ENCODE measurements at regions not wholly inside any gene's neighbourhood (a gene's known extent, or its start where the extent isn't known, plus 50 kb on each side); places are given as distances from the start of the nearest gene placed in this dataset.

DNA sequence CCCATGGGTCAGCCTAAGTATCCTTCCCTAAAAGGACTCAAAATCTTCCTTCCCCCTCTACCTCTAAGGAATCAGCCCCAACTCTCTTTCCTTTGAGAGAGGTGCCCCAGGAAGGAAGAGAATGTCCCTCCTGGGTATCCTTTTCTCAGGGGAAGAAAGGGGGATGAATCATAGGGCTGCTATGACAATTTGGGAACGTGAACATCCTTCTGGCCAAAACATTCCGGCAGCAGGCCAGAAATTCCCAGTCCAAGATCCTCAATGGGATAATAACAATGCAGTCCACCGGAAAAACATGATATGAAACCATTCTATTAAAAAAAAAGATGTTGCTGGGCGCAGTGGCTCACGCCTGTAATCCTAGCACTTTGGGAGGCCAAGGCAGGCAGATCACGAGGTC, 50.8 kb upstream of the CACNA2D3 start:
- no peak for DNase-seq (ENCODE audit: low spot score)

GRCh38 chr3:54069961-54070360, 52.4 kb upstream of the CACNA2D3 start:
- no peak for DNase-seq (ENCODE audit: low spot score)

DNA sequence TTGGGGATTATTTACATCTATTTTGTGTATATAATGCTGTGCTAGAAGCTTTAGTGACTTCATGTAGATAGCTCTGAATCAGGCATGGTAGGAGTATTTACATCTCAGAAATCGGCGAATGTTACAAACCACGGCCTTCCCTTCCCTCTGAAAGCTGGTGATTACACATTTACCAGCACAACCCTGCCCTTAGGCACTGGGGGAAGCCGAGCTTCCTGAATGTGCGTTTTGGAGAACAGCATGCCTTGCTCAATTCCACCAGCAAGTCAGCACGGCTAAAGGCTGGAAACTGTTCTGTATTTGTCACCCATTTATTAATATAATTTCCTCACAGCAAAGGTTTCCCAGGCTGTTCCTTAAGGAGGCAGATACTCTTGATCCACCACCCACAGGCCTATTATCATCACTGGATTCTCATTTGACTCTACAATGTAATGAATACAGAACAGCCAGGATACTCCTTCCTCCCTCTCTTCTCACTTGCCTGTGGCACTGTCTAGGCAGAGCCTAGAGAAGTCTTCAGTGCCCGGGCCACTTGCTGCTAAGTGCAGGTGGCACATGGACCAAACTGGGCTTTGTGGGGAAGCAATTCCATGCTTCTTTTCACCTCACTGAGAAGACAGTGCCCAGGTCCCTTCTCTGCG, 55.2 kb upstream of the CACNA2D3 start:
- DNase-seq (ENCODE audit: low spot score), result no peak

- DNase-seq (ENCODE audit: low spot score), result no peak
Observed at GRCh38 chr3:54066253-54066652, 56.1 kb upstream of the CACNA2D3 start.

GRCh38 chr3:54065586-54065985, 56.8 kb upstream of the CACNA2D3 start:
- DNase-seq (ENCODE audit: low spot score), result no peak

DNA sequence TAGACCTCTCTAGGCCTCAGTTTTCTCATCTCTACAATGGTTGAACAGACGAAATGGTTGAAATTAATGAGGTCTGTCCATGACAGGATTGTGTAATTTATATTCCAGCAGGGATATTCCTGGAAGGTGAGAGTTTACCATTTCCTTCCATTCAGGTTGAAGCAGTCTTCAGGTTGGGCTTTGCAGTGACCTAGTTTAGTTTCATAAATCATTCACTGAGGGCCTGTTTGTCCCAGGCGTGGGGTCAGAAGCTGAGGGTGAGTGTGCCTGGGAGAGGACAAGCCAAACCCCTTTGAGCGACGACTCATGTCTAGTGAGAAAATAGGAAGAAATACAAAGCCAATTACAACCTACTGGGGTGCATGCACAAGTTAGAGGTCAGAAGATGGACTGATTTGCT, 57.2 kb upstream of the CACNA2D3 start:
- DNase-seq (ENCODE audit: low spot score), result no peak

DNA sequence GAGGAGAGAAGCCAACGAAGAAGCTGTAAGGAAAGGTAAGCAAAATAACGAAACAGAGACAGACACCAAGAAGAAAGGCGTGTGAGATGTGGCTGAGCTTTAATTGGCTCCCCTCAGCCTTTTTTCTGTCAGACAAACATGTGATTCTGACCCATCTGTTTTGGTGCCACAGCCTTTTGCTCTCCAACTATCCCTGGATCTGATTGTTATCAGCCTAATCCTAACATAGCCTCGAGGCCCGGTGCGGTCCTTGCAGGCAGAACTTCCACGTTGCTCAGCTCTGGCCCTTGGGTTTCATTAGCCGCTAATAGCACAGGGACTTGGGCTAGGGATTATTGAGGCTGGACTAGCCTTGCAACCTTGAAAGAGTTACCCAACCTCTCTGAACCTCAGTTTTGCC, 57.9 kb upstream of the CACNA2D3 start:
- no peak for DNase-seq (ENCODE audit: low spot score)

DNA sequence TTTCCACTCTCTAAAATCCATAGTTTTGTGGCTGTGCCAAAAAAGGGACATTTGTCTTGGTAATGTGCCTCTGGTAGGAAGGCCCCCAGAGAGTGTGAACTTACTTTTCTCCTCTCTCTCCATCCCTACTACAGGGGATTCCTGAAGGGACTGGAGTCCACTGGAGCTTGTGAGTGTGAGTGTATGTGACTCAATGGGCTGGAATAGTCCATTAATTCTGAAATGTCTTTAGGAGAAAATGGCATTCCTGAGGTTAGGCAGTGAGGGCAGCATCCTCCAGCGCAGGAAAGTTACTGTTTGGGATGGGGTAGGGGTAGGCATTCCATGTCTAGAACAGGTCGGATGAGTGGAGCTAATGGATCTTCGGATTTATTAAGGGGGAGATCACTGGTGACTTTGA, 59.8 kb upstream of the CACNA2D3 start:
- DNase-seq (ENCODE audit: low spot score), result no peak

DNA sequence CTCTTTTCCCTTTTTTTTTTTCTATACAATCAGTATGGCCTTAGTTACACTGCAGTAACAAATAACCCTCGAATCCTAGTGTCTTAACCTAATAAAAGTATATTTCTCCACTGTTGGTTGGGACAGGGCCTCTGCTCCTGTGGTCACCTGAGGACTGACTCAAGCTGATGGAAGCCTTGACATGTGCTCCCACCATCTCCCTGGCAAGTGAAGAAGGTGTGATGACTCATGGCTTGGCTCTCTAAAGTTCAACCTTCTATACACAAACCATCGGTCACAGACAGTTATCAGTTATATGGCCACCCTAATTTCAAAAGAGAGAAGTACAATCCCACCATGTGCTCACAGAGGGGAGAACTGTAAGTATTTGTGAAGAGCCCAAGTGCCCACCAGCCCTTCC, 65.8 kb upstream of the CACNA2D3 start:
- peak; percentile 9 for DNase-seq (ENCODE audit: low spot score)

GRCh38 chr3:54053882-54054281, 68.5 kb upstream of the CACNA2D3 start:
- no peak for DNase-seq (ENCODE audit: low spot score)

- no peak for DNase-seq (ENCODE audit: low spot score)
Observed at GRCh38 chr3:54053211-54053610, 69.1 kb upstream of the CACNA2D3 start.

DNA sequence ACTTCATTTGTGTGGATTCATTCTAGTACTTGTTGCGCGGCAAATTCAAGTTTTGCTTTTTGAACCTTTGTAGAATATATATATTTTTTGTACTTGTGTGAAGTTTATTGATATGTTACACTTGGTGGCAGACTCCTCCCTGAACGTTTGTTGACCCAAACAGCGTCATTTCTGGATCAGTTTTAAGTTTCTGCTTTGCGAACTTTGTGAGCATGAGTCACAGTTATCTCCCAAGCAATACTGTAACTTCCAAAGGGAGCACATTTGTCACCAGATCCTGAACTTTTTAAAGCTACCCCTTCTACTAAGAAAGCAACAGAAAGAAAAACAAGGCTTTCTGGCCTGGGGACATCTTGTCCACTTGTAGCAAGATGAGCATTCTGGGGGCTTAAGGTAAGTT, 74.8 kb upstream of the CACNA2D3 start:
- DNase-seq (ENCODE audit: low spot score), result no peak

- DNase-seq (ENCODE audit: low spot score), result no peak
Observed at GRCh38 chr3:54046641-54047214, 75.6 kb upstream of the CACNA2D3 start.

DNA sequence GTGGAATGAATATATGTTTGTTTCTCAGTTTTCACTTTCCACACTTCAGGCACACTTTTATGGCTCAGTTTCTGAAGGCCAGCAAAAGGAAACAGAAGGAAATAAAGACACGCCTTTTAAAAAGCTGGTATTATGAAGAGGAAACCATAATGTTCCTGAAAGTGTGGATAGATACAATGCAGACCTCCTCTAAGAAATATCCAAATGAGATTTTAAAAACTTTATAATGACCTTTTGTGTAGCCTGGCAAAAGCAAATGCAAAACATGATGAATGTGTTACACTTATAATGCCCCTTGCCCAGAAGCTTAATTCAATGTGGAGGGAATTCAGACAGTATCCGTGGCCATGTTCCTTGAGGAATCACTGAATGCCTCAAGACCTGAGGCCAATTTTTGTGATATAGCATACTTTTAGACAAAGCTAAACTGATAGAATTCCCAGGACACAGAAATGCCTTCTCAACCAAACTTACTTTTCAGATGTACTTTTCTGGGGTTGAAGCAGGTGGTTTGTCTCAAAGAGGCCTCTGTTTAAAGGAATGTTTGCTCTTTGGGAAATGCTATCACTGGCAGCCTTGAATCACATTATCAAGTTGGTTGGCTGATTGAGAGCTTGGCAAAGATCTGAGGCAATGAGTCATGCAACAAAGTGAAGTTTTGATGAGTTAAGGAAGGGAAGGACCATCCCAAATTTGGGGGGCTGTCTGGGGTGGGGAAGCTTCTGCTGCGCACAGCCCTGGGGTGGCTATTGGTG, 77.1 kb upstream of the CACNA2D3 start:
- DNase-seq (ENCODE audit: low spot score), result no peak

- DNase-seq (ENCODE audit: low spot score), result no peak
Observed at GRCh38 chr3:54042259-54042823, 80.0 kb upstream of the CACNA2D3 start.

DNA sequence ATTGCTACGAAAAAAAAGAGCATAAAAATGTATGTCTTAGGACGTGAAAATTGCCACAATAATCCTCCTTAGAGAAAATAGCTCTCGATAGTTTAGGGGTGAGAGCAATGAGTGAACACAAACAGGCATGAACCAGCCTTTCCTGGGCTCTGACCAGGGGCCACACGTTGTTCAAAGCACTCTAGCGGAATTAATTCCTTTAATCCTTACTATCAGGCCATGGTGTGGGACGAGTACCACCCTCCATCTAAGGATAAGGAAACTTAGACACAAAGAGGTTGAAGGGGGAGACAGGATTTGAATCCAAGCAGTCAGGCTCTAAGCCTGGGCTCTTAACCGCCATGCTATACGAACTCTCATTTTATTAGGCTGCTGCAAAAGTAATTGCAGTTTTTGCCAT, 81.9 kb upstream of the CACNA2D3 start:
- no peak for DNase-seq (ENCODE audit: low spot score)

- no peak for DNase-seq (ENCODE audit: low spot score)
Observed at GRCh38 chr3:54038391-54038790, 84.0 kb upstream of the CACNA2D3 start.

GRCh38 chr3:54036543-54036942, 85.8 kb upstream of the CACNA2D3 start:
- no peak for DNase-seq (ENCODE audit: low spot score)

DNA sequence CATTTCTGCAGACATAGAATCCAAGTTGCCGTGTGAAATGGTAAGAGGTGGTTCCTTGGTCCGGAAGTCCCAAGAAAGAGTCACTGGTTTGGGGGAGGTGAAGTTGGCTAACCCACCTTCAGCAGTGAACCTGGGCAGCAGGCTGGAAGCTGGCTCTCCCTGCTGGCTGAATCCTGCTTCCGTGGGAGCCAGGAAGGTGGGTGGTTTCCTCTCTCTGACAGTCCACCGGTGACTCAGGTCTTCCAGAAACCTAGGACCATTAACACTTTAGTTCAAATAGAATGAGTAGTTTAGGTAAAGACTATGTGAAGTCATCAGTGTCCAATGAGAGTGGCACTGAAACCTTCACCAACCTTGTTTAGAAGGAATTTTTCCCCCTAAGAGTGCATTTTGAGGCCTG, 87.4 kb upstream of the CACNA2D3 start:
- DNase-seq (ENCODE audit: low spot score), result no peak

DNA sequence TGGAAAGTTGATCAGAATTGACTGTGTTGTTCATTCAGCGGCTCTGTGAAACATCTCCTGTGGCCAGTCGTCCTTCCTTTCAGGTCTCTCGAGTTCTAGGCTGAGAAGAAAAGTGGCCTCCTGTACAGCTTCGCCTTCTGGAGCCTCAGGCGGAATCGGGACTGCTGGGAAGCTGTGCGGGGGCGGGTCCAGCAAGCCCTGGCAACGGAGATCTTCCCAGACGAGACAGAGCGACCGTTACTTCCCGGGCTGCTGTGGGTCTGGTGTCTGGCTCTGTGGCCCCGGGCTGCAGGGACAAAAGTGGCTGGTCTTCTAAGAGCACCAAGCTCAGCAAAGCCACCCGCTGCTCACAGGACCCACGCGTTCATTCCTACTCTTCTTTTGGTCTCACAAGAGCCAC, 88.6 kb upstream of the CACNA2D3 start:
- DNase-seq (ENCODE audit: low spot score), result no peak

- DNase-seq (ENCODE audit: low spot score), result no peak
Observed at GRCh38 chr3:54032598-54032997, 89.8 kb upstream of the CACNA2D3 start.

GRCh38 chr3:54028372-54028771, 94.0 kb upstream of the CACNA2D3 start:
- no peak for DNase-seq (ENCODE audit: low spot score)

DNA sequence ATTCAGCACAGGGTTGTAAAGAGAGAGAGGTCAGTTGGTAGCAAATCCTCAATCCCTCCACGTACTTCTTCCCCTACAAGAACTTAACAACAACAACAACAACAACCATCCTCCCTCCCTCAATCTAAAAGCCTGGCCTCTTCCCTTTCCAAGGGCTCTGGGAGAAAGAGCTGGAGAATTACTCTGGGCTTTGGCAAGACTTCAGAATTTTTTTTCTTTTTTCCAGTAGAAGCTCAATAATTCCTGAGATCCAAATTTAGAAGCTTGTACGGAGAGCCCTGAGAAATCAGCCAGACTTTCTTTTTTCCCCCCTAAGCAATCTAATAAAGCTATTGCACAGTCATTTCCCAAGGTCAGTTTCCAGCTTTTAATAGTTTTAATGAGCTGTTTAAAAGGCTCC, 95.8 kb upstream of the CACNA2D3 start:
- no peak for DNase-seq (ENCODE audit: low spot score)
